ENCODE measurements at regions not wholly inside any gene's neighbourhood (a gene's known extent, or its start where the extent isn't known, plus 50 kb on each side); places are given as distances from the start of the nearest gene placed in this dataset.
"Not testable (repeated sequence)": the region's sequence is repeated elsewhere in the genome, so short reads cannot be mapped to it uniquely, and the experiment has no call there.

- DNase-seq: no peak
These were observed 103.6 kb downstream of the PSMG1 start for GRCh38 chr21:39079617-39080016.

- DNase-seq: no peak
These were observed 104.8 kb downstream of the PSMG1 start for GRCh38 chr21:39078322-39079065.

- no peak for DNase-seq
These were observed 105.4 kb downstream of the PSMG1 start for GRCh38 chr21:39077876-39078275.

- no peak for DNase-seq
These were observed 108.7 kb downstream of the PSMG1 start for GRCh38 chr21:39074508-39074907.

- no peak for DNase-seq
These were observed 109.5 kb downstream of the PSMG1 start for GRCh38 chr21:39073717-39074116.

GRCh38 chr21:39073063-39073462 is 110.2 kb downstream of the PSMG1 start:
- no peak for DNase-seq

- DNase-seq: no peak
These were observed 110.8 kb downstream of the PSMG1 start for GRCh38 chr21:39072468-39072867.

- no peak for DNase-seq
These were observed 111.5 kb downstream of the PSMG1 start for GRCh38 chr21:39071623-39072214.

GRCh38 chr21:39069856-39070255 is 113.4 kb downstream of the PSMG1 start:
- DNase-seq: not testable (repeated sequence)

- DNase-seq: no peak
These were observed 116.1 kb downstream of the PSMG1 start for GRCh38 chr21:39066829-39067780.

- DNase-seq: no peak
These were observed 117.3 kb downstream of the PSMG1 start for GRCh38 chr21:39065917-39066316.

GRCh38 chr21:39064325-39065012 is 118.8 kb downstream of the PSMG1 start:
- no peak for DNase-seq

GRCh38 chr21:39063517-39063916 is 119.7 kb downstream of the PSMG1 start:
- DNase-seq: no peak

- no peak for DNase-seq
These were observed 121.1 kb downstream of the PSMG1 start for GRCh38 chr21:39062196-39062595.

- DNase-seq: no peak
These were observed 121.5 kb downstream of the PSMG1 start for GRCh38 chr21:39061766-39062165.

GRCh38 chr21:39060485-39061083 is 122.7 kb downstream of the PSMG1 start:
- DNase-seq: no peak

GRCh38 chr21:39057121-39057520 is 126.1 kb downstream of the PSMG1 start:
- no peak for DNase-seq

- no peak for DNase-seq
These were observed 126.6 kb downstream of the PSMG1 start for GRCh38 chr21:39056636-39057035.

GRCh38 chr21:39055167-39055767 is 128.0 kb downstream of the PSMG1 start:
- no peak for DNase-seq

GRCh38 chr21:39054066-39054465 is 129.2 kb downstream of the PSMG1 start:
- DNase-seq: no peak

GRCh38 chr21:39053126-39053525 is 130.1 kb downstream of the PSMG1 start:
- no peak for DNase-seq

GRCh38 chr21:39052718-39053117 is 130.5 kb downstream of the PSMG1 start:
- no peak for DNase-seq
